Gastroesophageal sphincter (tissue), 3 donors: ENCODE measurements at regions not wholly inside any gene's neighbourhood (a gene's known extent, or its start where the extent isn't known, plus 50 kb on each side); places are given as distances from the start of the nearest gene placed in this dataset.

Source experiments
- CTCF ChIP-seq, 4 experiments: fragments of 200-600 bp in 2 of 4; fragments of 450-650 bp in 2 of 4; sonication (generic) in 1 of 4; IDR thresholded peaks; one replicate each; pipeline ENCODE4 v1.5.1; 2017 to 2019; ENCODE audit warnings: antibody characterized with exemption in 4 of 4, mild to moderate bottlenecking in 2 of 4, moderate library complexity in 2 of 4
- POLR2AphosphoS5 ChIP-seq: sonication (generic); formaldehyde crosslinking; IDR thresholded peaks from one replicate; pipeline ENCODE4 v1.6.1; 2017; ENCODE audit warnings: antibody characterized with exemption

GRCh38 chr2:228602288-228602687, 420.8 kb upstream of the SPHKAP start:
- TF ChIP-seq POLR2AphosphoS5 (no peak), CTCF (IDR thresholded peaks at IDR 0.05) (no peak)
